T-helper 1 cell treated with Interleukin-12 subunit alpha and Interleukin-12 subunit beta and Interleukin-4 antibody, amounts not matched to agents 30 ng/mL and 1 ng/mL, for 36 hours (primary cell): ENCODE measurements at regions not wholly inside any gene's neighbourhood (a gene's known extent, or its start where the extent isn't known, plus 50 kb on each side); places are given as distances from the start of the nearest gene placed in this dataset.
"Not testable (repeated sequence)": the region's sequence is repeated elsewhere in the genome, so short reads cannot be mapped to it uniquely, and the experiment has no call there.

ENCODE experiments used
- intact Hi-C: fragments of 100-400 bp; cut with micrococcal nuclease; formaldehyde crosslinking; loops from one replicate; pipeline ENCODE4 v1.15.1; 2024

DNA sequence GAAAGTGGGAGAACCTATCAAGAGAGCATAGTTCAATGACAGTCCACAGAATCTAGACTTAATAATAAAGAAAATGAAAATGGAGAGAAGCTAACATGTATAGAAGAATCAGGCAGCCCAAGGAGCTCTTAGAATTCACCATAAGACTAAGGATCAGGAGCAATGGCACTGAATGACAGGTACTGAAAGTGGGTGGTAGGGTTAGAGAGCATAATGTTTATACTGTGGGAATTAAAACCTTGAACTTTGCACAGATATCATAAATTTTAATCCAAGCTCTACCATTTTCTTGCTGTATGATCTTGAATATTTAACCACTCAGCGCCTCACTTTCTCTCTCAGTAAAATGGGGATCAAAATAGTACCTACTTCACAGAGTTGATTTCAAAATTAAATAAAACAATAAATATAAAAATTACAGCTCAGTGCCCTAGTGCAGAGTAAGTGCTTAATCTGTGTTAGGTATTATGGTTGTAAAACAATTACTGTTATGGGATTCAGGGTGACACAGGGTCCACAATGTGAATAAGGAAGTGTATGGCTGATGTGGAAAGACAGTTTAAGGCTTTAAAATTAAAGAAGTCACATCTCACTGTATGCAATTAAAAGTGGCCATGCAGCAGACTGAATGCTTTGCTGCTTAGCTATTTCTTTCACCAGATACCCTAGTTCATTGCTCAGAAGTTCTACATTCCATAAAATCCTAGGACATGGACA, 319.8 kb downstream of the HINT1 start:
- intact Hi-C loops: no loop called here

DNA sequence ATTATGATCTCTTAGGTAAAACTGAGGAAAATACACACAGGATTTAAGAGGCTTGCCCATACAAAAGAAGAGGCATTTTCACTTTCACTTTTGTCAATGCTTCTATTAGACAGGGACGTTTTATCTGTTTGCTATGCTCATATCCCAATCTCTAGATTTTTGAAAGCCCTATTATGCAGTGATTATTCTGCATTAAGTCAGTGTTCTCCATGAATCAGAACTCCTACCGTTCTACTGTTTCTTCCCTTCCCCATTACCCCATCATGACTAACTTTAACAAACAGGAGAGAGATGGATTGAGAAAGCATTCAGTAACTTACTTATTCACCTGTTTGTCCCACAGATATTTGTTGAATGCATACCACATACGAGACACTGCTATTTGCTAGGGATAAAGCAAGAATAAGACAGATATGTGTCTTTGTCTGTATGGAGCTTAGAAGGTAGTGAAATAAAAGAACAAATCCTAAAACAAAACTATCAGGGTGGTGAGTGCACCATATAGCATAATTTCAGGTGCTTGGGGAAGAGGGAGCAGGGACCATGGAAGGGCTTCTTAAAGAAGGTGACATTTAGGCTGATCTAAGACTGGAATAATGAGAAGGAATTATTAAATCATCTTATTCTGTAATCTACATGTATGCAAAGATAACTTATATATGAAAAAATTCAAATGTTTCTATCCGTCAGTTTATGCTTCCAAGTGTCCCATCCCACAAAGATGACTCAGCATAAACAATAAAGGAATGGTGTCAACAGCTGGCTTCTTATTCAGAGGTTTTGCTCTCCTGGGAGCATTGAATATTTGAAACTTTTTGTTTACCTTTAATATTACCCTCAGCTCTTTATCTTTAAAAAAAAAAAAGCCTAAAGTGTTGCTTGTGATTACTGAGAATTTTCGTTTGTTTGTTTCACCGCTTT, 328.1 kb downstream of the HINT1 start:
- intact Hi-C loops: no loop called here

DNA sequence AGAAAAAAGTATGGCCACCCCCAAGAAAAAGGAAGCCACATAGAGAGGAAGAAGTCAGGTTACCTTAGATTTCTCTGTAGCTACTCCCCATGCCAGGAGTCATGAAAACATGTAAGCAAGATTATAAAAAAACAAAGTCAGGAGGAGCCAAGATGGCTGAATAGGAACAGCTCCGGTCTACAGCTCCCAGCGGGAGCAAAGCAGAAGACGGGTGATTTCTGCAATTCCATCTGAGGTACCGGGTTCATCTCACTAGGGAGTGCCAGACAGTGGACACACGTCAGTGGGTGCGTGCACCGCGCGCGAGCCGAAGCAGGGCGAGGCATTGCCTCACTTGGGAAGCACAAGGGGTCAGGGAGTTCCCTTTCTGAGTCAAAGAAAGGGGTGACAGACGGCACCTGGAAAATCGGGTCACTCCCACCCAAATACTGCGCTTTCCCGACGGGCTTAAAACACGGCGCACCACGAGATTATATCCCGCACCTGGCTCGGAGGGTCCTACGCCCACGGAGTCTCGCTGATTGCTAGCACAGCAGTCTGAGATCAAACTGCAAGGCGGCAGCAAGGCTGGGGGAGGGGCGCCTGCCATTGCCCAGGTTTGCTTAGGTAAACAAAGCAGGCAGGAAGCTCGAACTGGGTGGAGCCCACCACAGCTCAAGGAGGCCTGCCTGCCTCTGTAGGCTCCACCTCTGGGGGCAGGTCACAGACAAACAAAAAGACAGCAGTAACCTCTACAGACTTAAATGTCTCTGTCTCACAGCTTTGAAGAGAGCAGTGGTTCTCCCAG, 347.3 kb downstream of the HINT1 start:
- intact Hi-C loops: not testable (repeated sequence)

DNA sequence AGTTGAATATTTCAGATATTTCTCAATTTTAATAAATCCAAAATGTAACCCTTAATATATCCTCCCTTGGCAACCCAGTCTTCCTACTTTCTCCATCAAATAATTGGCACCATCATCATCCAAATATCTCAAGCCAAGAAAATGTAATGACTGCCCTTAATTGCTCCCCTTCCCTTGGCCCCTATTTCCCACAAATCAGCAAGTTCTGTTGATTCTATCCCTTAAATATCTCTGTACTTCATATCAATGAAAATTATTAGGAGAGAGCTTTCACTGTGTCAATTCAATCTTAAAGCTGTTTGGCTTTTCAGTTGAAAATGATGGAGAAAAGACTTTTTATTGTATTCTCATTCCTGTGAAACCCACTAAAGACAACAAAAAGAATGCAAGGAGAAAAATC, 349.8 kb downstream of the HINT1 start:
- intact Hi-C loops: no loop called here

DNA sequence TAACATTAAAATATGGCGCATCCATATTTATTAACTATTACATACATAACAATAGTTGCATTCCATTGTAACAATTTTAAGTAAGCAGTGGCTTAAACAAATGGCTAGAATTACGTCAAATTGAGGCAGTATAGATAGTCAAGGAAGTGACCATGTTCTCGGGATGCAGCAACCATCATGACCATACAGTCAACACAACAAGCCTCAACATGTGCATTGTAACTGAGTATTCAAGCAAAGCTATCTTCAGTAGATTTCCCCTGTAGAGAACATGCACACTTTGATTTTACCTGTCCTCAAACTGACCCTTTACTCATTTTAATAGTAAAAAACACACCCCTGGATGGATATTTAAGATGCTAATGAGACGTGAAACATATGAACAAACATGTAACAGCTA, 356.4 kb downstream of the HINT1 start:
- intact Hi-C loops: no loop called here

DNA sequence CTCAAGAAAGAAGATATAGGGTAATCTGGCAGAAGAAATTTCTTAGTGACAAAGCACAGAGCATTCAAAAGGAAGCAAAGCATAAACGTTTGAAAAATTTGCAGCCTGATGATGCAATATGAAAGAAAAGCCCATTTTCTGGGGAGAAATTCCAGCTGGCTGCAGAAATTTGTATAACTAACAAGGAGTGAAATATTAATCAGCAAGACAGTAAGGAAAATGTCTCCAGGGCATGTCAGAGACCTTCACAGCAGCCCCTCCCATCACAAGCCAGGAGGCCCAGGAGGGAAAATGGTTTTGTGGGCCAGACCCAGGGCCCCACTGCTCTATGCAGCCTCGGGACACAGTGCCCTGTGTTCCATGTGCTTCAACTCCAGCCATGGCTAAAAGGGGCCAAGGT, 359.4 kb downstream of the HINT1 start:
- intact Hi-C loops: no loop called here

DNA sequence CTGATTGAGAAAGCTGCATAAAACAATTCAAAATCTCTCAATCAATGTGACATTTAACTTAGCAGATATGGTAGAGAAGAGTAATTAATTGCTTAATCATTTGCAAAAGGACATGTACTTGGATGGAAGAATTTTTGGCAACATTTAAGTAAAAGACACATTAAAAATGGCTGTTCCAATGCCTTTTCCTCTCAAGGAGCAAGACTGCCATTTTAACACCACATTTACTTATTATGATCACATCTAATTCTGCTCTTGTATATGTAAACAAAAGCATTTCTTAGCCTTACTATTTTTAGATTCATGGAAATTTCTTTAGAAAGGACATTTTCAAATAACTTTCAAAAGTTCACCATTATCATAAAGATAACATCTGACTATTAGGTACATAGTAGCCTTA, 360.0 kb downstream of the HINT1 start:
- intact Hi-C loops: no loop called here

DNA sequence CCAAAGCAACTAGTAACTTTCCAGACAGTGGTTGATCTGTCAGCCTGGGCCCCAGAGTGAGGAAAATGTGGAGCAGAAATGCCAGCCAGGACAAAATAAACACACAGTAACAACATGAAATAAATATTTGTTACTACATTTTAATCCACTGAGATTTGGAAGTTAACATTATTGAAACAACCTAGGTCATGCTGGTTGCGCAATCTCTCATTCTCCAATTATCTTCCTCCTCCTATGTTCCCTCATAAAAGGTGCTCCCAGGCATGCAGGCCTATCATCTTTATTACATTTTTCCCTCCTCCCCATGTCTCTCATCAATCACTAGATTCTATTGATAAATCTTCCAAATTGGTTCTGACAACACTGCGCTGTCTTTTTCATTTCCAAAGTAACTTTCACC, 363.1 kb downstream of the HINT1 start:
- intact Hi-C loops: no loop called here

DNA sequence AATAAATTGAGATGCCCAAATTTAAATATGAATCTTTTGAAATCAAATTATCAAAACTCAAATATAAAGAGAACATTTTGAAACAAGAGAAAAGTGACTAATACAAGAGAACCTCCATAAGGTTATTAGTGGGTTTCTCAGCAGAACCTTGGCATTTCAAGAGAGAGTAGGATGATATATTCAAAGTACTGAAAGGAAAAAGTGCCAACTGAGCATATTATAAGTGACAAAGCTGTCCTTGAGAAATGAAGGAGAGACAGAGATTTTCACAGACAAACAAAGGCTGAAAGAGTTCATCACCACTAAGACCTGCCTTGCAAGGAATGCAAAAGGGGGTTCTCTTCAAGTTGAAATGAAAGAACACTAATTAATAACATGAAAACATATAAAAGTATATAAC, 366.0 kb downstream of the HINT1 start:
- intact Hi-C loops: no loop called here

DNA sequence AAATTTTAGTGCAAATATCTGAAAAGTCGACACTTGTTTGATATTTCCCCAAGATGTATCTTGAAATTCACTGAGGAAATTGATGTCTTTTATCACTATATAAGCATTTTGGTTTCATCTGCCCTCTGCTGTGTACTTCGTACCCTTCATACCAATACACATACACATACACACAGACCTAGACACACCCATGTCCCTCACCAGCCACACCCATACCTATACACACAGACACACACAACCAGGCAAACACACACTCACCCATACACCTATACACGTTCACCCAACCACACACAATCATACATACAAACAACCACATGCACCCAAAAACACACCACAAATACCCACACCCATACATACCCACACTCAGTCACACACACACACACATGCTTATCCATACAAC, 367.8 kb downstream of the HINT1 start:
- intact Hi-C loops: no loop called here

DNA sequence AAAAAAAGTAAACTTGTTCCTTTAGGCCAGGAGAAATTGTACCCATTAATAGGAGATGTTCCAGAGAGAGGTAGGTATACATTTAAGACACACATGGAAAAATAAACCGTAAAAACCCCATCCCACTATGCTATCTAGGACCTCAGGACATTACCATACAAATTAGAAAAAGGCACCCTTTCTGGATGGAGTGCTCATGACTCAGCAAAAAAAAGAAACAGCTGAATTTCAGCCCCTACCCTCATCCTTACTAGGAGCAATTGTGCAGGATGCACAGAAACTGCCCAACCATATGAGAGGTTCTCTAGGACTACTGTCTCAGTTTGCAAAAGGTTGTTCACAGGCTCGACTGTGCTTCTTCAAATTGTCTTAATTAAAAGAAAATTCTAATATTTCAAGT, 368.2 kb downstream of the HINT1 start:
- intact Hi-C loops: no loop called here

DNA sequence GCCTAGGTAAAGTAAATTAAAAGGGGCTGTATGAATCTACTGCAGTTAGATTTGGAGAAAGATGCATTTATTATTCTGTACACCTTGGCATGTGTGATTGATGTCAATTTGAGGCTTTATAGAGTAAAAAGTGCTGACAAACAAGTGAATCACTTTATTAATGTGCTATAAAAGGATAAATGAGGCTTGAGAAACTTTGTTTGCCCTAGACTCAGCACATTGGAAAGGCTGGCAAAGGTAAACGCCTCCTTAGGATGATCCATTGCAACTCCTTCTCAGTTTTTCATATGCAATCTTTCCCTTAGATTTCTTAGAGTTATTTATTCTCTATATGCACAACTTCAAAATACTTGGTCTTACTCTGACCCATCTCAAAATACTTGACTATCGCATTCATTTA, 369.0 kb downstream of the HINT1 start:
- intact Hi-C loops: no loop called here

DNA sequence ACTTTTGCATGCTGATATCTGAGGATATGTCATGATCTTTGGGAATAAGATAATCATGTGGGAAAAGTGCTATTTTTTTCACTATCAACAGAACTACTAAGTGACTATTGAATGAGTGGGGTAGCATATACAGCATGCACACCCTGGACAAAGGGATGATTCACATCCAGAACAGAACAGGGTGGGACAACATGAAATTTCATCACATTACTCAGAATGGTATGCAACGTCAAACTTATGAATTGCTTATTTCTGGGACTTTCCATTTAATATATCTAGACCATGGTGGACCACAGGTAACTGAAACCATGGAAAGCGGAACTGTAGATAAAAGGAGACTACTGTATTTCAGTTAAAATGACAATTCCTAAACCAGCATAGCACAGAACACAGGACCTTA, 370.0 kb downstream of the HINT1 start:
- intact Hi-C loops: no loop called here

DNA sequence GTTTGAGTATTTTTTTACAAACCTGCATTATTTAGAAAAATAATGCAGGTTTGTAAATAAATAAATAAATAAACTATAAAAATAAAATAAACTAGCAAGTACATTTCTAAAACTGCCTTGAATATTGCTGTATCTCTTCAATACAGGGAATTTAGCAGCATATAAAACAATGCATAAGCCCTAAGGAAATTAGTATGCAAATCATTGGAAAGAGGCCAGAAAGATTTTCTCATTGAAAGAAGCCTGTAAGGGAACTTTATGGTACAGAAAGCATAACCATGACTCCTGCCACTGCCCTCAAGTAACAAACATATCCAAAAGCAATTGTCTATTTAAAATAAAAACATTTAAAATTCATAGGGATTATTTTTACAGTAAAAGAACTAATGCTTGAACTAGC, 387.3 kb downstream of the HINT1 start:
- intact Hi-C loops: no loop called here

DNA sequence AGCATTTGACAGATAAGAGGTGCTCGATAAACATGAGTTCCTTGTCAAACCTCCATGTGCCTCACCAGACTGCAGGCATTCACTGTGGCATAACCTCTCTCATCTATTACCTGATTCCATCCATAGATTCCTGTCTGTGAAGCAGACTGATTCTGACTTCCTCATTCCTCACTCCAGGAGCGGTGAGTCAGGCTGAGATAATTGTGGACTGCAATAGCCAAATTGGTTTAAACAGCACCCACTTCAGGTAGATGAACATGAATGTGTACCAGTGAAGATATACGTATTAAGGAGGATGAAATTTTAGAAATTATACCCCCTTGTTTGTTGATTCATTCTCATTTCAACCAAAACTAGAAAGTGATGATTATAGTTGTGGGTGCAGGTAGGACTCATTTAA, 391.2 kb downstream of the HINT1 start:
- intact Hi-C loops: no loop called here

DNA sequence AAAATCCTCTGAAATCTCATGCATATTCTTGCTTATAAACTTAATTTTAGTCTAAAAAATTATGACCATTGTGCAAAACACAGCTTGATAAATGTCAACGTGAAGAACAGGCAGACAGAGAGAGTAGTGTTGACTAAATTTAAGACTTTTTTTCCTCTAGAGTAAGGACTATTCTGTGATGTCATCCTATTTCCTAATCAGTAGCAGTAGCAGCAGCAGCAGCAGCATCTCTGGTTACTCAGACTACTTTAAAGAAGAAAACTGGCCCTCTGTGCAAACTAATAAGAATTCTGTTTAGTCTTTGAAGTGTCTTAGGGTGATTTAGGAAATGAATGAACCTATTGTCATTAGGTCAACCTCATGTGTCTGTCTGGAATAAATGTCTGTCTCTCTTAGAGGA, 403.0 kb downstream of the HINT1 start:
- intact Hi-C loops: no loop called here

DNA sequence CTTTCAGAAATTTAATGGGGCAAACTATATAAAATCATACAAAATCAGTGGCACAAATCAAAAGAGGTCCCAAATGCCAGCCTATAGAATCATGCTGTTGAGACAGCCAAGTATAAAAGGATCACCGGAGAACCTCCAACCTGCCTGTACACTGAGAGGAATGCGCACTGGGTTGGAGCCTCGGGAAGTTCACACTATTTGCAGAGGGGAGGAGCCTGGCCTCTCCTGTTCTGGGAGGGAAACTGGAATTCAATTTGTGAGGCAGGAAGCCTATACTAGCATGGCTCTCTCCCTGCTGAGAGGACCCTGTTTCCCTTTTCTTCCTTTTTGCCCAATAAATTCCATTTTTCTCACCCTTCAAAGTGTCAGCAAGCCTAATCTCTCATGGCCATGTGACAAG, 406.0 kb downstream of the HINT1 start:
- intact Hi-C loops: no loop called here

DNA sequence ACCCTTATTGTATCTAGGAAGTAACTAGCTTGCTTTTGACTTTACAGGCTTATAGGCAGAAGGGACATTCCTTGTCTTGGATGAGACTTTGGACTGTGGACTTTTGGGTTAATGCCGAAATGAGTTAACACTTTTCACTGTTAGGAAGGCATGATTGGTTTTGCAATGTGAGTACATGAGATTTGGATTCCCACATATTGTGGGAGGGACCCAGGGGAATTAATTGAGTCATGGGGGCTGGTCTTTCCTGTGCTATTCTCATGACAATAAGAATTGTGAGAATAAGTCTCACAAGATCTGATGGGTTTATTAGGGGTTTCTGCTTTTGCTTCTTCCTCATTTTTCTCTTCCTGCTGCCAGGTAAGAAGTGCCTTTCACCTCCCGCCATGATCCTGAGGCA, 417.5 kb downstream of the HINT1 start:
- intact Hi-C loops: no loop called here

DNA sequence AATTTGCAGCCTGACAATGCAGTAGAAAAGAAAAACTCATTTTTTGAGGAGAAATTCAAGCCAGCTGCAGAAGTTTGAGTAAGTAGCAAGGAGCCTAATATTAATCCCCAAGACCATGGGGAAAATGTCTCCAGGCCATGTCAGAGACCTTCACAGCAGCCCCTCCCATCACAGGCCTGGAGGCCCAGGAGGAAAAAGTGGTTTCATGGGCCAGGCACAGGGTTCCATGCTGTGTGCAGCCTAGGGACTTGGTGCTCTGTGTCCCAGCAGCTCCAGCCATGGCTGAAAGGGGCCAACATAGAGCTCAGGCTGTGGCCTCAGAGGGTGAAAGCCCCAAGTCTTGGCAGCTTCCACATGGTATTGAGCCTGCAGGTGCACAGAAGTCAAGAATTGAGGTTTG, 418.4 kb downstream of the HINT1 start:
- intact Hi-C loops: not testable (repeated sequence)

DNA sequence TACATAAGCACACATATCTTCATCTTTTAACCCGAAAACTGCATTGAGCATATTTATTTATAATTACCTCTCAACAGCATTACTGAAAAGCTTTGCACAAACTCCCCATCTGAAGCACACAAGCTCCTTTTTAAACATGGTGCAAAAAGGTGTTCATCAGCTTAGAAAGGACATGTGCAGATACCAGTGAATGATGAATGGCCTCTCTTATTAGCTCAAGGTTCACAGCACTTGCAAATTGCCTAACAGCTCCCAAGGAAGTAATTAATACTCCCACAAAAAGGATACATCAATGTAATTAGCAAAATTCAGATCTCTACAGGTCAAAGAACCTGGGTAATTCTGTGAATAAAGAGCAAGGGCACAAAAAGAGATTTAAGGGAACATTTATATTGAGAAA, 422.0 kb downstream of the HINT1 start:
- intact Hi-C loops: no loop called here

DNA sequence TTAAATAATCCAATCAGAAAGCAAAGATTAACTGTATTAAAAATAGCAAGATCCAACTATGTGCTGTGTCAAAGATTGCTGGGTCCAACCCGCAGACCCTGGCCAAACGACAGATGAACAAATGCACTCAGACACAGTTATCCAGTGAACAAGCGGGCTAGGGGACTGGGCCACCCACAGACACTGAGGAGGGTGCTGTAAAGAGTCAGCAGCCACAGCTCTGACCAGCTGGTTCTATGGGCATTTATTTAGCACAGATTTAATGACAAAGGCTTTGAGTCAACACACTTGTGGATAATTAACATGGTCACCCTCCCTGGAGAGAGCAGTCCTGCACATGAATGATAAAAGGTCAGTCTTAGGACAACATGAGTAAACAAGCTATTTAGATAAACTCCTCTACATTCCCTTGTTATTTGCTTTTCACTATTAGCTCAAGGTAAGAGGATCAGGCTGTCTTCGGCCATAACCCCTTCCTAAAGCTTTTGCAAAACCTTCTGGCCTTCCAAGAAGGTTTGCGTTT, 424.9 kb downstream of the HINT1 start:
- intact Hi-C loops: no loop called here

DNA sequence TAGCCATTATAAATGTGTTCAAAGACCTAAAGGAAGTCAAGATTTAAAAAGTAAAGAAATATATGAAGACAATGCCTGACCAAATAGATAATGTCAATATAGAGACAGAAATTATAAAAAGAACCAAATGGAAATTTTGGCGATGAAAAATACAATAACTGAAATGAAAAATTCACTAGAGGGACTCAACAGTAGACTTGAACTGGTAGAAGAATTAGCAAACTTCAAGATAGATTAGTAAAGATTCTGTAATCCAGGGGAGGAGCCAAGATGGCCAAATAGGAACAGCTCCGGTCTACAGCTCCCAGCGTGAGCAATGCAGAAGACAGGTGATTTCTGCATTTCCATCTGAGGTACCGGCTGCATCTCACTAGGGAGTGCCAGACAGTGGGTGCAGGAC, 433.2 kb downstream of the HINT1 start:
- intact Hi-C loops: no loop called here
